Frontal cortex (tissue), 3 donors: ENCODE measurements at regions not wholly inside any gene's neighbourhood (a gene's known extent, or its start where the extent isn't known, plus 50 kb on each side); places are given as distances from the start of the nearest gene placed in this dataset.
A peak's percentile ranks its signal among the peaks of the same experiment; 100 is the strongest.

Experiments
- DNase-seq, 2 donors: peaks; one replicate each; pipeline ENCODE4 v3.0.0; 2012; ENCODE audit warnings: low spot score in 2 of 2
- FAIRE-seq: peaks from 2 replicates; lab custom pipeline; 2012; peaks lifted over from hg19 to GRCh38; lab: Jason Lieb, UNC
- donor health status: control.
- donor health status: control.
- donor health status: control.

DNA sequence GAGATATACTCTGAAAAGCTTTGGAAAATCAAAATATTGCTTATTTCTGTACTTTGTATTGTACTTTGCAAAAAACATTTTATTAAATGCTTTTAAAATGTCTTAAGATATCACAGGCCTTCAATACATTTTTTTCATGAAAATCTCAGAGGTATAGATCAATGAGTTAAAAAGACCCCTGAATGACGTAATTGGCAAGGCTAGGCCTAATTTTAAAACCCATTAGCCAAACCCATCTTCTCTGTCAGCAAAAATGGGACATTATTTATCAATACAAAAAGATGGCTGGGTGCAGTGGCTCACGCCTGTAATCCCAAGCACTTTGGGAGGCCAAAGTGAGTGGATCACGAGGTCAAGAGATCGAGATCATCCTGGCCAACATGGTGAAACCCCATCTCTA is 84.8 kb upstream of the PAK5 start:
- no peak for FAIRE-seq

DNA sequence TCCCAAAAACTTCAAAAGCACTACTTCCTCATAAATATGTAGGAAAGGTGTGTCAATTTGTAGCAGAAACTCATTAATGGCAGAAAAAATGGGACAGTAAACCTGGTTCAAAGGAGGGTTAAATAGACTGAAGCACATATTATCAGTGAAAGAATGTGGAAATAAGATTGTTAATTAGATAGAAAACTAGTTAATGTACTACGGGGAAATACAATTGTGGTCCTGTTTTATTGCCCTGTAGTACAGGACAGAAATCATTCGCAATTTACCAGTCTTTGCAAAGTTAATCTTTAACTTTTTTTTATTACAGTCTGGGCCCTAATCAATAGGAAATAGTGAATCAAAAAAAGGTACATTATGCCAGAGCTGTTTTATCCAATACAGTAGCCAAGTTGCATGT is 82.0 kb upstream of the PAK5 start:
- DNase-seq = no peak
- no peak for FAIRE-seq

More for the DNA sequence above, 84.8 kb upstream of the PAK5 start:
- DNase-seq = no peak

DNA sequence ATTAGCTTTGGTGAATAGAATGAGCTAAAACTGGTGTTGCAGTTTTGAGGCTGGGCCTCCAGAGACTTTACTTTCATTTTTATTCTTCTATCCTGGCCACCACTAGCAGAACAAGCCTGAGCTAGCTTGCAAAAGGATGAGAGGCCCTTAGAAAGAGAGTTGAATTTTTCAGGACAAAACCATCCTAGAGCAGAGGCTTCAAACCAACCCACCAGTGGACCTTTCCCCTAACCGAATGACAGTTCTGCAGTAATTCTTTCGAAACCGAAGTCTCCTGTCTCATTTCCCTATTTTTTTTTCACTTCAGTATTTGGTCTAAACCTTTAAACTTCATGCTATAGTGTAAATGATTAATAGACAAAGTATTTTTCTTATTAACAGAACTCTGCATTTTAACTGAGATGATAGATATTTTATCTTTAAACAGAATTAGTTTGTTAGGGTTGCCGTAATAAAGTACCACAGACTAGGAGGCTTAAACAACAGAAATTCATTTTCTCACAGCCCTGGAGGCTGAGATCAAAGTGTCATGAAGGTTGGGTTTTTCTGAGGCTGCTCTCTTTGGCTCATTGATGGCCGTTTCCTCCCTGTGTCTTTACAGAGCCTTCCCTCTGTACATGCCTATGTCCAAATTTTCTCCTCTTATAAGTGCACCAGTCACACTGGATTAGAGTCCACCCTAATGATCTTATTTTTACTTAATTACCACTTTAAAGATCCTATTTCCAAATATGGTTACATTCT is 80.6 kb upstream of the PAK5 start:
- FAIRE-seq (no peak), DNase-seq (no peak)

DNA sequence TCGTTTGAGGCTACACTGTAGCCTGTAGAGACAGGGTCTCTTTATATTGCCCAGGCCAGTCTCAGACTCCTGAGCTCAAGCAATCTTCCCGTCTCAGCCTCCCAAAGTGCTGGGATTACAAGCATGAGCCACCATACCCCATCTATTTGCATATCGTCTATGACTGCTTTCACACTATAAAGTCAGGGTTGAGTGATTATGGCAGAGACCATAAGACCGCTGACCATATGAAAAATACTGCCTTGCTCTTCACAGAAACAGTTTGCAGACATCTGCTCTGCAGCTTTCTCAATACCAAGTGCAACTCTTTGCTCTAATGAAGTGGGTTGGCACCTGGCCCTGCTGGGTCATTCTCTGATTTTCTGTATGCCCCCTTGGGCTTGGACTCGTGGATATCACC is 79.5 kb upstream of the PAK5 start:
- FAIRE-seq (no peak), DNase-seq (no peak)

DNA sequence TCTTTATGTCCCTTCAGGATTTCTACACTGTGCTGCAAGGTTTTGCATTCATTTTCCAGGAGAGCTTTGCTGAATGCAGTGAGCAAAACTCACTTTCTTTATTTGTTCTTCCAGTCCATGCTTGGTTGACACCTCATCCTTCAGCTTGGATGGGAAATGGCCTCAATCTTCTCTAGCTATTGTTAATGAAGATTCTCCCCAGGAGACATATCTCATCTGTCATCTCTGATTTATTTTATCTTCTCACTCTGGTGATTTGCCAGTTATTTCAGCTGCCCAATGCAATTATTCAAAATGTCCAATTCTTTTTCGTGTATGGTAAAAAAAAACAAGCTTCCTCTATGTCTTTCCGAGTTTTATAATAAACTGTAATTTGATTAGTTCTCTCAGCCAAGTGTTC is 77.9 kb upstream of the PAK5 start:
- FAIRE-seq = no peak

DNA sequence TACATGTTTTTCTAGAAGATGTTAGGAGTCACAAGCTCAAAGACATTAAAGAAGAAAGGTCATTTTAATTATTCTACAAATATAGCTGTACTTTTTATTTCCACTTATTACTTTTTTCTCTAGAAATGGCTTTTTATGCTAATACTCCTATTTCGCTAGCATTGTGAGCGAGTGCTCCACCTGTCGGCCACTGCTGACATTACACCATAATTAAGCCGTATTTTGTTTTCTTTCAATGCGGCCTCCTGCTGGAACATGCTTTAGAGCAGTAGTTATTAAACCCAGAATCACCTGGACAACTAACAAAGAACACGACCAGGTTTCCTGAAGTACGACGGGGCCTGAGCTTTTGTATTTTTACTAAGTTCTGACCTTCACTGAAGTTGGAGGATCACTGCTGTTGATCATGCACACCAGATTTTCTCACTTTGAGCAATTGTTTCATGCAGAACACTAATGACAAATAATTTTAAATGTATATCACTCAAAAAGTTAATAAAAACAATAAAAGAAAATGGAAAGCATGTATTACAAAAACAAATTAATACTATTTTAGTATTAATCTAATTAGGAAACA is 74.1 kb upstream of the PAK5 start:
- DNase-seq = peak; percentile 2 to 10
- FAIRE-seq = peak; percentile 87

More for the DNA sequence above, 77.9 kb upstream of the PAK5 start:
- DNase-seq = no peak

DNA sequence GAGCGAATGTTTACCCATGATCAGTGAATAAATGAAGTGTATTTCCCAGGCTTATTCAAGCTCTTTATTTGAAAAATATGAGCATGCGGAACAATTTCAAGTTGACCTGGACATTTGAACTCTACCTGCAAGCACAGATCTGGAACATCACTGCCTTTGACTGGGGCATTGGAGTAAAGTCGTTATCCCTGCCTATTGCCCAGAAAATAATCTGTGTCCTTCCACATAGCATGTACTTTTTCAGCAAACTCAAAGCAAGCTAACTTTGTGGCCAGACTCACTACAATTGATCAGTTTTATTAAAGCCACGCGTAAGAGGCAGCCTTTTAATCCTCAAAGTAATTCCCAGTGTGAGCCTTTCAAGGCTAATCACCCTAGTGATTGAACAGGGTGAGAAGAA is 73.4 kb upstream of the PAK5 start:
- DNase-seq = no peak

DNA sequence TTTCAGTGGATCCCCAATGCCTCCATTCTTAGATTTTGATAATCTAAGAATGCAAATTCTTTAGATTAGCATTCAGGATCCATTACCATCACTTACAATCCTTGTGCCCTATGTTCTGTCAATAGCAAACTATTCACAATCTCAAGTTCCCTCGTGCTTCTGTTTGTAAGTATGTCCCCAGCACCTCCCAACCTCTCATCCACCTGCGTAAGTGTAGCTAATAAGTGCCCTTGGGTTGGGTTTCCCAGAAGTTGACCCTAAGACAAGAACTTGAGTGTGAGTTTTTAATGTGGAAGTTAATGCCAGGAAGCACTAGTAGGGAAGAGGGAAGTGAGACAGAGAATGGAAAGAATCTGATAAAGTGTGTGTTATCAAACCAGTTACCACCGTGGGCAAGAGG is 72.6 kb upstream of the PAK5 start:
- FAIRE-seq (no peak), DNase-seq (no peak)

More for the DNA sequence above, 73.4 kb upstream of the PAK5 start:
- FAIRE-seq = no peak

DNA sequence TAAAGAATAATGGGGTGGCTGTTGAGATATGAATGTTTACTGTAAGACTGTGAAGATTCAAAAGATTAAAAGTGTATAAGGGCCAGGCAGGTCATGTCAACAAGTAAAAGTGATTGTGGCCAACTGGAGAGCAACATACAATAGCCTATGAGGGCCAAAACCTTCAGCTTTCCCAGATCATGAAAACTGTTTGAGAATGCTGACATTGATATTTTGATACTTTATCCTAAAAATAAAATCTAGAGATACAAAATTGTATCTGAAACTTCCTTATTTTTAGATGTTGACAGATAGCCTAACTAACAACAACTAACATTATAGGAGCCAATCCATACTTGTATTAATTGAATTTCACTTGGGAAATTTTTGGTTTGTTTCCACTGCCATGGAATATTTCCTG is 70.3 kb upstream of the PAK5 start:
- FAIRE-seq (no peak), DNase-seq (no peak)

DNA sequence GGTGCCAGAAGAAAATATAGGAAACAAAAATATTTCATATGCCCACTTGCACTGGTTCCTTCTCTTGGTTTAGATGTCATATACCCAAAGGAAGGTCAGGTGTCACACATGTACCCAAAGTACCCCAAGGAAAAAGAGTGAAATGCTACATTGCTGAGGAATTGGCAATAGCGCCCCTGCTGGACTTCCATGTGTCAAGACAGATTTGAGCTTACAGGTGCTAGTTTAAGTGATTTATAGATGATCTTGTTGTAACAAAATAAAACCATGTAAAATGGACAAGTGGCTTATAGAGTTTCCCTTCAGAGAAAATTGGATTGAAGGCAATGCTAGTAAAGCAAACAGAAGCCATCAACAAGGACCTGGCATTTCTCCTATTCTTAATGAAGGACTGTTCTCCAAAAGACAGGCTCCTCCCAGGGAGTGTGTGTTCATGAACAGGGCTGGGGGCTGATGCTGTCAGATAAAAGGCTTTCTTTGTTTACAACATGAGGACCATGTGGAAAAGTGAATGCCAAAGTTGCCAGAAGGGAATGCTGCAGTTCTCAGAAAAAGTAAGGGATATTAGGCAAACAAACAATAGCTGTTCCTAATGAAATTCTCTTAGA is 64.3 kb upstream of the PAK5 start:
- FAIRE-seq = no peak
- DNase-seq = no peak

DNA sequence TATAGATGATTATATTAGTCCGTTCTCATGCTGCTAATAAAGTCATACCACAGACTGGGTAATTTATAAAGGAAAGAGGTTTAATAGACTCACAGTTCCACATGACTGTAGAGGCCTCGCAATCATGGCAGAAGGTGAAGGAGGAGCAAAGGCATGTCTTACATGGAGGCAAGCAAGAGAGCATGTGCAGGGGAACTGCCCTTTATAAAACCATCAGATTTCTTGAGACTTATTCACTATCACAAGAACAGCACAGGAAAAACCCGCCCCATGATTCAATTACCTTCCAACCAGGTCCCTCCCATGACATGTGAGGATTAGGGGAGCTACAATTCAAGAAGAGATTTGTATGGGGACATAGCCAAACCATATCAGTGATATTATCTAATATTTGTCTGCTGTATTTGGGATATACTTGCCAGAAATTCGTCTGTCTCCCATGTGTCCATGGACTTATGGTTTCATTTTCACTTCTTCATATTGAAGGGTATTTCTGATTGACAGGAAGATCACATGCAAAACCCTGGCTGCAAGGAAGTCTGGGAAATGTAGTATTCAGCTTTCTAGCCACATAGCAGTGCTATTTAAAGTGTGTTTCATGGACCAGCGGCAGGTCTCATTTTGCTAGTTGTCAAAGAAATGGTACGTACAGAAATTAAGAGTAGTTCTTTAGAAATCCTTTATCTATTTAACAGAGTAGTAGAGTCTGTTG is 50.5 kb upstream of the PAK5 start:
- DNase-seq (no peak), FAIRE-seq (no peak)
